Heart right ventricle (tissue), 16 donors: ENCODE measurements at regions not wholly inside any gene's neighbourhood (a gene's known extent, or its start where the extent isn't known, plus 50 kb on each side); places are given as distances from the start of the nearest gene placed in this dataset.

ENCODE experiments used
- ATAC-seq, 8 donors: fragments of 200-7000 bp; cut with Tn5 transposase; one replicate each; pipeline ENCODE4 v1.9.1; 2020; ENCODE audit warnings: mild to moderate bottlenecking in 8 of 8, moderate library complexity in 8 of 8, moderate number of reproducible peaks in 1 of 8
- DNase-seq, 2 donors: peaks; one replicate each; pipeline ENCODE4 v3.0.0-alpha.2; 2020
- H3K27ac ChIP-seq, 10 donors: fragments of 200-600 bp; sonication (generic) in 2 of 10; one replicate each; pipeline versions ENCODE4 v1.5.0 to v1.8.0; 2020 to 2022; ENCODE audit warnings: mild to moderate bottlenecking in 3 of 10
- H3K27me3 ChIP-seq, 7 donors: fragments of 200-600 bp; one replicate each; pipeline ENCODE4 v1.8.0; 2021 to 2022; ENCODE audit warnings: mild to moderate bottlenecking in 2 of 7
- H3K36me3 ChIP-seq, 9 donors: fragments of 200-600 bp; sonication (generic) in 1 of 9; one replicate each; pipeline versions ENCODE4 v1.5.0 to v1.8.0; 2020 to 2022; ENCODE audit warnings: mild to moderate bottlenecking in 2 of 9
- H3K4me1 ChIP-seq, 9 donors: fragments of 200-600 bp; sonication (generic) in 1 of 9; one replicate each; pipeline versions ENCODE4 v1.5.0 to v1.8.0; 2020 to 2022; ENCODE audit warnings: mild to moderate bottlenecking in 4 of 9
- H3K4me3 ChIP-seq, 10 donors: fragments of 200-600 bp; sonication (generic) in 2 of 10; one replicate each; pipeline versions ENCODE4 v1.5.0 to v1.8.0; 2020 to 2022; ENCODE audit warnings: mild to moderate bottlenecking in 7 of 10, moderate library complexity in 2 of 10
- H3K9me3 ChIP-seq, 11 donors: fragments of 200-600 bp in 10 of 11; sonication (generic) in 2 of 11; one replicate each; pipeline versions ENCODE4 v1.5.0 to v1.8.0; 2013 to 2022; ENCODE audit warnings: mild to moderate bottlenecking in 2 of 11, control low read depth in 1 of 11, moderate library complexity in 1 of 11
- WGBS, 2 donors: extraction: QIAGEN DNeasy Blood & Tissue Kit; methylation state at CpG; one replicate each; pipeline ENCODE4 v1.1.7; 2013; ENCODE audit warnings: inconsistent platforms in 1 of 2; 5-methylcytosine and 5-hydroxymethylcytosine counted together
- intact Hi-C, 10 donors: fragments of 100-400 bp; cut with DNase I; formaldehyde crosslinking; loops; one replicate each; pipeline versions ENCODE4 v1.11.1 to v1.14.2; 2022
- TF ChIP-seq, protein P1 (sequence below), 9 donors: fragments of 200-600 bp; sonication (generic) in 2 of 9; IDR thresholded peaks; one replicate each; pipeline versions ENCODE4 v1.5.0 to v1.8.0; 2021 to 2022; ENCODE audit warnings: antibody characterized with exemption in 9 of 9, mild to moderate bottlenecking in 5 of 9, moderate library complexity in 1 of 9
- donor health status: Arrhythmogenic right ventricular cardiomyopathy.
- donor health status: ischemic (EF 13 %, LVEDD 7.1; RV severe dilation, severe dysfunction).
- donor health status: healthy with polysubstance abuse.
- donor health status: DM: no; HTN: yes; CAD: no.
- donor health status: DM: no; HTN: no; CAD: no.
- donor health status: ischemic (EF 25% LVEDD 6.9; RV normal size, moderate dysfunction).
- donor health status: ischemic (EF 25% LVEDD 5.7; RV mildly dilated, moderate dysfunction).
- donor health status: healthy.
- donor health status: DM: yes; HTN: yes; CAD: no.
- donor health status: Ischemic cardiomyopathy.
- donor health status: ischemic (EF 35%, LVEDD 5.7; RV mildly dilated, moderate dysfunction).
- donor health status: nonischemic (EF 11% LVEDD 7.7; RV severe dilation, severe dysfunction).
- donor health status: DM: yes; HTN: yes; CAD: no.
- donor health status: PGD.
- donor health status: ischemic (EF 29% LVEDD 5.4; RV normal size, mild dysfunction).
- donor health status: nonischemic (EF 23%, LVEDD 6.1; RV moderate dilation, normal function).

- Histone ChIP-seq H3K9me3 (no peaks in the 10 kb centered on the region), H3K36me3 (no peaks in the 10 kb centered on the region), H3K27me3 (peaks cover 0 to 7% (median 0%) of the 10 kb centered on the region in 7 donors), H3K4me3 (no peak overlapping the region), H3K27ac (no peak overlapping the region), H3K4me1 (no peaks in the 10 kb centered on the region)
- 83 to 90% methylated on average over 12 of the region's 12 CpGs for WGBS, 2 donors
- intact Hi-C loops: no loop called here
- DNase-seq (no peak), ATAC-seq (no peak)
- TF ChIP-seq, protein P1, sequence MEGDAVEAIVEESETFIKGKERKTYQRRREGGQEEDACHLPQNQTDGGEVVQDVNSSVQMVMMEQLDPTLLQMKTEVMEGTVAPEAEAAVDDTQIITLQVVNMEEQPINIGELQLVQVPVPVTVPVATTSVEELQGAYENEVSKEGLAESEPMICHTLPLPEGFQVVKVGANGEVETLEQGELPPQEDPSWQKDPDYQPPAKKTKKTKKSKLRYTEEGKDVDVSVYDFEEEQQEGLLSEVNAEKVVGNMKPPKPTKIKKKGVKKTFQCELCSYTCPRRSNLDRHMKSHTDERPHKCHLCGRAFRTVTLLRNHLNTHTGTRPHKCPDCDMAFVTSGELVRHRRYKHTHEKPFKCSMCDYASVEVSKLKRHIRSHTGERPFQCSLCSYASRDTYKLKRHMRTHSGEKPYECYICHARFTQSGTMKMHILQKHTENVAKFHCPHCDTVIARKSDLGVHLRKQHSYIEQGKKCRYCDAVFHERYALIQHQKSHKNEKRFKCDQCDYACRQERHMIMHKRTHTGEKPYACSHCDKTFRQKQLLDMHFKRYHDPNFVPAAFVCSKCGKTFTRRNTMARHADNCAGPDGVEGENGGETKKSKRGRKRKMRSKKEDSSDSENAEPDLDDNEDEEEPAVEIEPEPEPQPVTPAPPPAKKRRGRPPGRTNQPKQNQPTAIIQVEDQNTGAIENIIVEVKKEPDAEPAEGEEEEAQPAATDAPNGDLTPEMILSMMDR (IDR thresholded peaks at IDR 0.05): no peak
Measured at GRCh38 chr10:121374121-121374520, 224.1 kb downstream of the FGFR2 start.

GRCh38 chr10:121375172-121375571 lies 223.1 kb downstream of the FGFR2 start:
- H3K27ac ChIP-seq: no peak overlapping the region
- no peaks in the 10 kb centered on the region for H3K36me3 ChIP-seq
- H3K27me3 ChIP-seq: peaks cover 0 to 7% (median 0%) of the 10 kb centered on the region in 7 donors
- 65 to 73% methylated on average over 6 of the region's 6 CpGs for WGBS, 2 donors
- intact Hi-C loops: no loop called here
- H3K4me3 ChIP-seq: no peak overlapping the region
- ATAC-seq (no peak), DNase-seq (no peak)
- H3K4me1 ChIP-seq: no peaks in the 10 kb centered on the region
- H3K9me3 ChIP-seq: no peaks in the 10 kb centered on the region
- TF ChIP-seq, protein P1 (IDR thresholded peaks at IDR 0.05): no peak

DNA sequence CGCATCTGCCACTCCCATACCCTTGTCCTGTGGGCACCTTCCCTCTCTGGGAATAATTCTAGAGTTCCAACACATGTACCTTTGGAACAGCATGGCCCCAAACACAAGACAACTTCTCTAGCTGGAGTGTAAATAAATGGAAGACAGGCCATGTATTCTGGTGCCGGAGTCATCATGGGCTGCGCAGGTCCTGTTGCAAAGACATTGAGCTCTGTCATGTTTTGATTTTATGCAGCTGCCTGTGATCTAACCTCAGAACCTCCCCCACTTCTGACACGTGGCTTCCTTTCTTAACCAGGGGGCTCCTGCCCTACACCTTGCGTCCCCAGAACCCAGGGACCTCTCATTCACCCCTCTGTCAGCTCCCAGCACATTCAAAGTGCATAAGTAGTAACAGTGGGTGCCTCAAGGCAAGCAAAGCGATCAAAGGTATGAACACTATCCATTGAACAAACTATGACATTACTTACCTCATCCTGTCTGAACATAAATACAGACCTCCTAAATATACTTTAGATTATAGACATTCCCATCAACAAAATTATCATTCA lies 219.9 kb downstream of the FGFR2 start:
- WGBS, 2 donors: 70 to 79% methylated on average over 6 of the region's 6 CpGs
- H3K27me3 ChIP-seq: peaks cover 0 to 7% (median 0%) of the 10 kb centered on the region in 7 donors
- DNase-seq (no peak), ATAC-seq (no peak)
- no peaks in the 10 kb centered on the region for H3K9me3 ChIP-seq
- no peaks in the 10 kb centered on the region for H3K36me3 ChIP-seq
- H3K4me1 ChIP-seq: no peaks in the 10 kb centered on the region
- intact Hi-C loops: no loop called here
- TF ChIP-seq, protein P1 (IDR thresholded peaks at IDR 0.05): no peak
- no peak overlapping the region for H3K27ac ChIP-seq
- H3K4me3 ChIP-seq: no peak overlapping the region

- H3K4me1 ChIP-seq: no peaks in the 10 kb centered on the region
- H3K27me3 ChIP-seq: peaks cover 0 to 5% (median 0%) of the 10 kb centered on the region in 7 donors
- H3K36me3 ChIP-seq: no peaks in the 10 kb centered on the region
- ATAC-seq: no peak
- 78 to 80% methylated on average over 3 of the region's 3 CpGs for WGBS, 2 donors
- intact Hi-C loops: no loop called here
- no peak overlapping the region for H3K27ac ChIP-seq
- H3K4me3 ChIP-seq: no peak overlapping the region
- TF ChIP-seq, protein P1 (IDR thresholded peaks at IDR 0.05): no peak
- DNase-seq: no peak
- H3K9me3 ChIP-seq: no peaks in the 10 kb centered on the region
Measured at GRCh38 chr10:121379013-121379412, 219.2 kb downstream of the FGFR2 start.
